Activated CD8-positive, alpha-beta memory T cell treated with anti-CD3 and anti-CD28 coated beads, Interleukin-2, amount 10 ng/mL, durations not matched to agents 7 days and 5 days (primary cell): ENCODE measurements at regions not wholly inside any gene's neighbourhood (a gene's known extent, or its start where the extent isn't known, plus 50 kb on each side); places are given as distances from the start of the nearest gene placed in this dataset.

Source experiments
- ATAC-seq: fragments of 150-1000 bp; cut with Tn5 transposase; one replicate; pipeline ENCODE4 v1.10.0; 2021; ENCODE audit warnings: moderate library complexity
- CTCF ChIA-PET: fragments of 350-600 bp; sonication (Branson Sonifier 250); formaldehyde crosslinking; loops from one replicate; lab custom pipeline; 2021; ENCODE audit warnings: antibody characterized with exemption; lab: Charles Lee
- DNase-seq: peaks from one replicate; pipeline ENCODE4 v3.0.0-alpha.2; 2020
- H3K27ac Mint-ChIP-seq: one replicate; pipeline ENCODE4 v1.8.0; 2021; ENCODE audit warnings: mild to moderate bottlenecking, mixed read lengths
- H3K27me3 Mint-ChIP-seq: one replicate; pipeline ENCODE4 v1.8.0; 2021; ENCODE audit warnings: mixed read lengths
- H3K36me3 Mint-ChIP-seq: one replicate; pipeline ENCODE4 v1.8.0; 2021; ENCODE audit warnings: mild to moderate bottlenecking, mixed read lengths
- H3K4me1 Mint-ChIP-seq: one replicate; pipeline ENCODE4 v1.8.0; 2021; ENCODE audit warnings: mixed read lengths
- H3K4me3 Mint-ChIP-seq: one replicate; pipeline ENCODE4 v1.8.0; 2021; ENCODE audit warnings: mild to moderate bottlenecking, moderate library complexity, mixed read lengths
- H3K9me3 Mint-ChIP-seq: one replicate; pipeline ENCODE4 v1.8.0; 2022; ENCODE audit warnings: low read depth, mixed read lengths

GRCh38 chr9:82188817-82189216, 200.2 kb downstream of the SPATA31D1 start:
- H3K27me3 Mint-ChIP-seq = no peaks in the 10 kb centered on the region
- CTCF ChIA-PET = no interaction called here
- peaks cover 9% of the 10 kb centered on the region for H3K9me3 Mint-ChIP-seq
- no peak overlapping the region for H3K27ac Mint-ChIP-seq
- no peak for DNase-seq
- H3K4me1 Mint-ChIP-seq = no peaks in the 10 kb centered on the region
- H3K36me3 Mint-ChIP-seq = no peaks in the 10 kb centered on the region
- ATAC-seq = no peak
- no peak overlapping the region for H3K4me3 Mint-ChIP-seq

GRCh38 chr9:82191082-82191770, 202.7 kb downstream of the SPATA31D1 start:
- Mint-ChIP-seq H3K4me3 (no peak overlapping the region), H3K9me3 (peaks cover 13% of the 10 kb centered on the region), H3K27me3 (no peaks in the 10 kb centered on the region), H3K36me3 (no peaks in the 10 kb centered on the region), H3K4me1 (no peaks in the 10 kb centered on the region), H3K27ac (no peak overlapping the region)
- no peak for ATAC-seq
- CTCF ChIA-PET = no interaction called here
- DNase-seq = no peak

GRCh38 chr9:82192211-82192610, 203.6 kb downstream of the SPATA31D1 start:
- Mint-ChIP-seq H3K4me1 (no peaks in the 10 kb centered on the region), H3K9me3 (peaks cover 11% of the 10 kb centered on the region), H3K4me3 (no peak overlapping the region), H3K27me3 (no peaks in the 10 kb centered on the region), H3K36me3 (no peaks in the 10 kb centered on the region), H3K27ac (no peak overlapping the region)
- DNase-seq (no peak), ATAC-seq (no peak)
- CTCF ChIA-PET = no interaction called here

- Mint-ChIP-seq H3K27me3 (no peaks in the 10 kb centered on the region), H3K4me3 (no peak overlapping the region), H3K27ac (no peak overlapping the region), H3K4me1 (no peaks in the 10 kb centered on the region), H3K9me3 (peaks cover 13% of the 10 kb centered on the region), H3K36me3 (no peaks in the 10 kb centered on the region)
- ATAC-seq (no peak), DNase-seq (no peak)
- CTCF ChIA-PET = no interaction called here
Observed at GRCh38 chr9:82196622-82197441, 208.3 kb downstream of the SPATA31D1 start.

GRCh38 chr9:82201196-82201595, 212.6 kb downstream of the SPATA31D1 start:
- no peak for ATAC-seq
- CTCF ChIA-PET = no interaction called here
- Mint-ChIP-seq H3K27ac (no peak overlapping the region), H3K9me3 (peaks cover 5% of the 10 kb centered on the region), H3K27me3 (no peaks in the 10 kb centered on the region), H3K4me1 (no peaks in the 10 kb centered on the region), H3K36me3 (no peaks in the 10 kb centered on the region), H3K4me3 (no peak overlapping the region)
- DNase-seq = no peak

GRCh38 chr9:82202808-82203207, 214.2 kb downstream of the SPATA31D1 start:
- Mint-ChIP-seq H3K4me1 (no peaks in the 10 kb centered on the region), H3K36me3 (no peaks in the 10 kb centered on the region), H3K27me3 (no peaks in the 10 kb centered on the region), H3K4me3 (no peak overlapping the region), H3K27ac (no peak overlapping the region), H3K9me3 (peaks cover 5% of the 10 kb centered on the region)
- CTCF ChIA-PET = no interaction called here
- DNase-seq (no peak), ATAC-seq (no peak)

GRCh38 chr9:82206490-82206889, 217.9 kb downstream of the SPATA31D1 start:
- CTCF ChIA-PET = no interaction called here
- no peak for DNase-seq
- no peak for ATAC-seq
- H3K27ac Mint-ChIP-seq = no peak overlapping the region
- no peaks in the 10 kb centered on the region for H3K27me3 Mint-ChIP-seq
- H3K9me3 Mint-ChIP-seq = peaks cover 6% of the 10 kb centered on the region
- H3K4me3 Mint-ChIP-seq = no peak overlapping the region
- no peaks in the 10 kb centered on the region for H3K4me1 Mint-ChIP-seq
- H3K36me3 Mint-ChIP-seq = no peaks in the 10 kb centered on the region

- H3K36me3 Mint-ChIP-seq = no peaks in the 10 kb centered on the region
- CTCF ChIA-PET = no interaction called here
- H3K27ac Mint-ChIP-seq = no peak overlapping the region
- H3K27me3 Mint-ChIP-seq = no peaks in the 10 kb centered on the region
- H3K4me3 Mint-ChIP-seq = no peak overlapping the region
- DNase-seq (no peak), ATAC-seq (no peak)
- no peaks in the 10 kb centered on the region for H3K4me1 Mint-ChIP-seq
- peaks cover 6% of the 10 kb centered on the region for H3K9me3 Mint-ChIP-seq
Observed at GRCh38 chr9:82206946-82207345, 218.4 kb downstream of the SPATA31D1 start.

- H3K4me1 Mint-ChIP-seq = no peaks in the 10 kb centered on the region
- no peak for DNase-seq
- H3K36me3 Mint-ChIP-seq = no peaks in the 10 kb centered on the region
- H3K4me3 Mint-ChIP-seq = no peak overlapping the region
- H3K27ac Mint-ChIP-seq = no peak overlapping the region
- peaks cover 6% of the 10 kb centered on the region for H3K9me3 Mint-ChIP-seq
- CTCF ChIA-PET = no interaction called here
- H3K27me3 Mint-ChIP-seq = no peaks in the 10 kb centered on the region
- ATAC-seq = no peak
Observed at GRCh38 chr9:82208741-82209450, 220.3 kb downstream of the SPATA31D1 start.

GRCh38 chr9:82209797-82210470, 221.4 kb downstream of the SPATA31D1 start:
- ATAC-seq (no peak), DNase-seq (no peak)
- no peak overlapping the region for H3K27ac Mint-ChIP-seq
- no peak overlapping the region for H3K4me3 Mint-ChIP-seq
- no peaks in the 10 kb centered on the region for H3K36me3 Mint-ChIP-seq
- peaks cover 6% of the 10 kb centered on the region for H3K9me3 Mint-ChIP-seq
- H3K27me3 Mint-ChIP-seq = no peaks in the 10 kb centered on the region
- H3K4me1 Mint-ChIP-seq = no peaks in the 10 kb centered on the region
- CTCF ChIA-PET = no interaction called here

GRCh38 chr9:82212885-82213284, 224.3 kb downstream of the SPATA31D1 start:
- Mint-ChIP-seq H3K27ac (no peak overlapping the region), H3K9me3 (peaks cover 10% of the 10 kb centered on the region)
- DNase-seq = no peak

GRCh38 chr9:82216435-82216834, 227.9 kb downstream of the SPATA31D1 start:
- no peaks in the 10 kb centered on the region for H3K36me3 Mint-ChIP-seq
- no peaks in the 10 kb centered on the region for H3K27me3 Mint-ChIP-seq
- no peaks in the 10 kb centered on the region for H3K4me1 Mint-ChIP-seq
- CTCF ChIA-PET = no interaction called here
- no peak overlapping the region for H3K27ac Mint-ChIP-seq
- H3K9me3 Mint-ChIP-seq = peaks cover 9% of the 10 kb centered on the region
- ATAC-seq = no peak
- no peak for DNase-seq
- H3K4me3 Mint-ChIP-seq = no peak overlapping the region

More at GRCh38 chr9:82212885-82213284, 224.3 kb downstream of the SPATA31D1 start:
- Mint-ChIP-seq H3K27me3 (no peaks in the 10 kb centered on the region), H3K4me1 (no peaks in the 10 kb centered on the region), H3K36me3 (no peaks in the 10 kb centered on the region), H3K4me3 (no peak overlapping the region)
- ATAC-seq = no peak
- CTCF ChIA-PET = no interaction called here

GRCh38 chr9:82223442-82223841, 234.9 kb downstream of the SPATA31D1 start:
- H3K27ac Mint-ChIP-seq = no peak overlapping the region
- no peak overlapping the region for H3K4me3 Mint-ChIP-seq
- DNase-seq = no peak
- no peaks in the 10 kb centered on the region for H3K4me1 Mint-ChIP-seq
- H3K9me3 Mint-ChIP-seq = peaks cover 4% of the 10 kb centered on the region
- no peak for ATAC-seq
- no peaks in the 10 kb centered on the region for H3K27me3 Mint-ChIP-seq
- CTCF ChIA-PET = no interaction called here
- no peaks in the 10 kb centered on the region for H3K36me3 Mint-ChIP-seq
